GM12892 (cell line): ENCODE measurements at regions not wholly inside any gene's neighbourhood (a gene's known extent, or its start where the extent isn't known, plus 50 kb on each side); places are given as distances from the start of the nearest gene placed in this dataset.

Experiments used
- POLR2A ChIP-seq: IDR thresholded peaks from 2 replicates; pipeline ENCODE4 v1.6.1; 2011; ENCODE audit warnings: low read depth, low read length, control low read depth
- TAF1 ChIP-seq: IDR thresholded peaks from 2 replicates; pipeline ENCODE4 v1.6.1; 2011; ENCODE audit warnings: low read depth, mild to moderate bottlenecking, control low read depth, low read length, borderline replicate concordance

DNA sequence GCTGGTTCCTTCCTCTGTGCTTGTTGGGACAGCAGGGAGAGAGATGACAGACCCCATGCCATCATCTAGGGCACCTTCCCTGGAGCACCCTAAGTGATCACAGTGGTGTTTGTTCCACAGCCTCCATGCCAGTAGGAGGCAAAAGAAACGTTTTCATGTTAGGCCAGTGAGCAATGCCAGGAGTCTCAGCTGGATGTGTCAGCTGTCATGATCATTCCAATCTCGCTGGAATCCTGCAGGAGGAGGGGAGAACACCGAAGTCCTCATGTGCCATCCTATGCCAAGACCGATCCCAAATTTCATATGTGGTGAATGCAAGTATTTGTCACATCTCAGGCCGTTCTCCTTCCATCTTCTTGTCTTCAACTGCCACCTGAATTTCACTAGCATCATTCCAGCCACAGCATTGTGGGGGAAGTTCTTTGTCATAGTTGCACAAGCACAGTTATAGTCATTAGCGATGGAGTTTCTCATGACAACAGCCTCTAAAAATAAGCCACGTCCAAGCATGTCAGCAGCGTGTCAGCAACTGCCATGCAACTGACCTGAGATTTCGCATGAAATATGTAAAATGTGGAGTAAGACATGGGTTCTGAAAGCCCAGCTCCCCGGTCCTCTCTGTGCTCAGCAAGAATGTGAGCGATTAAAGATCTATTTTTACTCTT is 97.2 kb upstream of the DNAH5 start:
- no peak for TF ChIP-seq TAF1
- TF ChIP-seq POLR2A = no peak
